22Rv1 (cell line): ENCODE measurements at regions not wholly inside any gene's neighbourhood (a gene's known extent, or its start where the extent isn't known, plus 50 kb on each side); places are given as distances from the start of the nearest gene placed in this dataset.

Experiments used
- CTCF ChIP-seq: fragments of 450-650 bp; IDR thresholded peaks from 2 replicates; pipeline ENCODE4 v1.5.1; 2017; ENCODE audit warnings: mild to moderate bottlenecking
- ZFX ChIP-seq: fragments of 450-650 bp; IDR thresholded peaks from 2 replicates; pipeline ENCODE4 v1.6.1; 2017; ENCODE audit warnings: antibody characterized with exemption, borderline replicate concordance

GRCh38 chr18:55658598-55658997 lies 70.6 kb upstream of the TCF4 start:
- TF ChIP-seq CTCF: no peak
- TF ChIP-seq ZFX: no peak
